H1 (cell line): ENCODE measurements at regions not wholly inside any gene's neighbourhood (a gene's known extent, or its start where the extent isn't known, plus 50 kb on each side); places are given as distances from the start of the nearest gene placed in this dataset.

Experiments used
- CTCF ChIA-PET: fragments of 300-600 bp; sonication (Branson Sonifier 250); formaldehyde crosslinking; loops from one replicate; lab custom pipeline; 2021; ENCODE audit not compliant: partially characterized antibody; lab: Charles Lee
- POLR2A ChIA-PET: fragments of 300-600 bp; sonication (Branson Sonifier 250); formaldehyde crosslinking; loops from one replicate; lab custom pipeline; 2021; ENCODE audit warnings: inconsistent platforms; ENCODE audit not compliant: partially characterized antibody; lab: Charles Lee
- DNase-seq, 2 experiments: peaks; one replicate each; pipeline versions ENCODE4 v3.0.0 to v3.0.0-alpha.2; 2010 to 2022; ENCODE audit warnings: low spot score in 2 of 2, low read depth in 1 of 2, mixed read lengths in 1 of 2
- FAIRE-seq: peaks from 2 replicates; lab custom pipeline; 2011; peaks lifted over from hg19 to GRCh38; lab: Jason Lieb, UNC
- H2AFZ ChIP-seq: 2 replicates; pipeline ENCODE4 v1.8.1; 2012; ENCODE audit warnings: low read length, inconsistent platforms
- H2AK5ac ChIP-seq: 2 replicates; pipeline ENCODE4 v1.6.1; 2013; ENCODE audit warnings: low read depth, low read length
- H2BK120ac ChIP-seq: replicated peaks from 2 replicates; pipeline ENCODE3; 2013; ENCODE audit warnings: low read depth, low read length, inconsistent platforms
- H2BK12ac ChIP-seq: 2 replicates; pipeline ENCODE4 v1.6.1; 2013; ENCODE audit warnings: low read depth, low read length
- H2BK15ac ChIP-seq: 2 replicates; pipeline ENCODE4 v1.6.1; 2013; ENCODE audit warnings: low read length
- H2BK20ac ChIP-seq: 2 replicates; pipeline ENCODE4 v1.6.1; 2013; ENCODE audit warnings: low read length
- H2BK5ac ChIP-seq: 2 replicates; pipeline ENCODE4 v1.6.1; 2013; ENCODE audit warnings: low read depth, low read length
- H3K14ac ChIP-seq: 2 replicates; pipeline ENCODE4 v1.6.1; 2013; ENCODE audit warnings: inconsistent platforms; ENCODE audit not compliant: insufficient read length
- H3K18ac ChIP-seq: 2 replicates; pipeline ENCODE4 v1.6.1; 2013; ENCODE audit warnings: low read length; ENCODE audit errors: extremely low read depth
- H3K23ac ChIP-seq: 2 replicates; pipeline ENCODE4 v1.6.1; 2013; ENCODE audit warnings: inconsistent platforms; ENCODE audit not compliant: insufficient read length
- H3K23me2 ChIP-seq: 2 replicates; pipeline ENCODE4 v1.6.1; 2013; ENCODE audit warnings: low read depth, low read length
- H3K27ac ChIP-seq: 2 replicates; pipeline ENCODE4 v1.6.1; 2011; ENCODE audit warnings: low read depth, low read length, inconsistent platforms
- H3K27me3 ChIP-seq, 4 experiments: replicated peaks in 1 of 4; 1 replicate in 1 of 4; 2 replicates in 3 of 4; pipeline versions ENCODE4 v1.6.1 to v1.8.1; 2011 to 2013; ENCODE audit warnings: low read length in 3 of 4, mild to moderate bottlenecking in 3 of 4, inconsistent platforms in 2 of 4, mixed read lengths in 2 of 4, moderate library complexity in 1 of 4; ENCODE audit not compliant: control insufficient read depth in 3 of 4, insufficient read depth in 3 of 4; ENCODE audit errors: extremely low read depth in 1 of 4
- H3K36me3 ChIP-seq, 4 experiments: 2 replicates each; pipeline versions ENCODE4 v1.6.1 to v1.8.1; 2011 to 2013; ENCODE audit warnings: mild to moderate bottlenecking in 4 of 4, low read length in 3 of 4, moderate library complexity in 2 of 4, control low read depth in 1 of 4, inconsistent platforms in 1 of 4; ENCODE audit not compliant: insufficient read depth in 4 of 4, control insufficient read depth in 2 of 4
- H3K4ac ChIP-seq: replicated peaks from 2 replicates; pipeline ENCODE3; 2013; ENCODE audit warnings: low read length, low read depth, mixed read lengths, inconsistent platforms; ENCODE audit not compliant: insufficient read length
- H3K4me1 ChIP-seq, 4 experiments: replicated peaks in 1 of 4; 1 replicate in 1 of 4; 2 replicates in 3 of 4; pipeline versions ENCODE4 v1.6.1 to v1.8.1; 2011 to 2013; ENCODE audit warnings: low read length in 3 of 4, inconsistent platforms in 2 of 4, mixed read lengths in 1 of 4; ENCODE audit not compliant: insufficient read depth in 4 of 4, control insufficient read depth in 3 of 4
- H3K4me2 ChIP-seq, 2 experiments: 2 replicates each; pipeline versions ENCODE4 v1.6.1 to v1.8.1; 2011 to 2013; ENCODE audit warnings: low read depth in 2 of 2, low read length in 2 of 2, control low read depth in 1 of 2, inconsistent platforms in 1 of 2, mild to moderate bottlenecking in 1 of 2; ENCODE audit not compliant: insufficient read depth in 1 of 2
- H3K4me3 ChIP-seq, 4 experiments: fragments of 200-600, 300-600 bp in 1 of 4; sonication (generic), shearing (Covaris generic), sonication (Bioruptor Twin) in 1 of 4; 2 replicates each; pipeline versions ENCODE4 v1.5.1 to v1.8.1; 2011 to 2016; ENCODE audit warnings: low read length in 4 of 4, low read depth in 3 of 4, control low read depth in 2 of 4, inconsistent platforms in 2 of 4, mild to moderate bottlenecking in 2 of 4, mixed read lengths in 1 of 4, moderate library complexity in 1 of 4; ENCODE audit not compliant: insufficient read depth in 2 of 4; ENCODE audit errors: extremely low read depth in 1 of 4
- H3K56ac ChIP-seq: replicated peaks from 2 replicates; pipeline ENCODE3; 2013; ENCODE audit warnings: low read depth, mild to moderate bottlenecking, mixed read lengths, low read length, inconsistent platforms; ENCODE audit not compliant: insufficient read length
- H3K79me1 ChIP-seq: 2 replicates; pipeline ENCODE4 v1.6.1; 2013; ENCODE audit warnings: low read depth, low read length, control low read depth
- H3K79me2 ChIP-seq, 2 experiments: 2 replicates each; pipeline versions ENCODE4 v1.6.1 to v1.8.1; 2012 to 2013; ENCODE audit warnings: low read length in 2 of 2, mild to moderate bottlenecking in 2 of 2, inconsistent platforms in 1 of 2; ENCODE audit not compliant: insufficient read depth in 2 of 2, control insufficient read depth in 1 of 2
- H3K9ac ChIP-seq, 4 experiments: replicated peaks in 1 of 4; 1 replicate in 1 of 4; 2 replicates in 3 of 4; pipeline versions ENCODE4 v1.6.1 to v1.8.1; 2011 to 2013; ENCODE audit warnings: low read depth in 3 of 4, low read length in 3 of 4, control low read depth in 2 of 4, mild to moderate bottlenecking in 2 of 4, moderate library complexity in 2 of 4, inconsistent platforms in 1 of 4; ENCODE audit errors: extremely low read depth in 1 of 4
- H3K9me3 ChIP-seq, 2 experiments: 2 replicates each; pipeline versions ENCODE4 v1.6.1 to v1.8.1; 2012 to 2013; ENCODE audit warnings: mild to moderate bottlenecking in 2 of 2, moderate library complexity in 2 of 2, control low read depth in 1 of 2, inconsistent platforms in 1 of 2, low read depth in 1 of 2, low read length in 1 of 2, mixed read lengths in 1 of 2; ENCODE audit not compliant: insufficient read depth in 2 of 2
- H4K20me1 ChIP-seq, 2 experiments: replicated peaks in 1 of 2; 2 replicates each; pipeline versions ENCODE3 to v1.8.1; 2011 to 2013; ENCODE audit warnings: inconsistent platforms in 2 of 2, low read length in 2 of 2, mild to moderate bottlenecking in 1 of 2; ENCODE audit not compliant: insufficient read depth in 2 of 2, control insufficient read depth in 1 of 2
- H4K5ac ChIP-seq: 2 replicates; pipeline ENCODE4 v1.6.1; 2013; ENCODE audit warnings: low read length, low read depth, mixed read lengths, inconsistent platforms; ENCODE audit not compliant: insufficient read length
- H4K8ac ChIP-seq: 2 replicates; pipeline ENCODE4 v1.8.0; 2013; ENCODE audit warnings: mild to moderate bottlenecking, moderate library complexity, low read length, inconsistent platforms; ENCODE audit not compliant: insufficient read depth; ENCODE audit errors: extremely low read depth
- H4K91ac ChIP-seq: replicated peaks from 2 replicates; pipeline ENCODE3; 2013; ENCODE audit warnings: low read length, mixed read lengths, inconsistent platforms; ENCODE audit not compliant: insufficient read length
- CEBPB ChIP-seq: IDR thresholded peaks from 2 replicates; pipeline ENCODE4 v1.6.1; 2012; ENCODE audit warnings: low read depth, low read length
- POLR2A ChIP-seq, 2 experiments: IDR thresholded peaks; 1 replicate in 1 of 2; 2 replicates in 1 of 2; pipeline ENCODE4 v1.6.1; 2011; ENCODE audit warnings: low read depth in 2 of 2, low read length in 2 of 2, mild to moderate bottlenecking in 2 of 2; ENCODE audit errors: control extremely low read depth in 1 of 2
- RBBP5 ChIP-seq: IDR thresholded peaks from 2 replicates; pipeline ENCODE4 v1.7.1; 2012; ENCODE audit warnings: low read depth, mild to moderate bottlenecking, inconsistent platforms, low read length, moderate library complexity, borderline replicate concordance
- SP1 ChIP-seq: IDR thresholded peaks from 2 replicates; pipeline ENCODE4 v1.6.1; 2011; ENCODE audit warnings: low read depth, low read length
- SRF ChIP-seq: IDR thresholded peaks from 2 replicates; pipeline ENCODE4 v1.6.1; 2011; ENCODE audit warnings: mild to moderate bottlenecking, low read depth, low read length, moderate library complexity
- TAF7 ChIP-seq: optimal IDR thresholded peaks from 2 replicates; pipeline ENCODE3; 2011; ENCODE audit warnings: low read depth, mild to moderate bottlenecking, inconsistent platforms, low read length, moderate library complexity, borderline replicate concordance
- WGBS, 2 experiments: shearing (Covaris generic) in 1 of 2; methylation state at CpG; one replicate each; pipeline versions ENCODE4 v1.1.6 to v1.1.7; 2013 to 2015; ENCODE audit warnings: low lambda C conversion rate in 2 of 2, mixed read lengths in 2 of 2, inconsistent platforms in 1 of 2, low coverage in 1 of 2, missing lambda C conversion rate in 1 of 2; ENCODE audit not compliant: insufficient replicate concordance in 2 of 2, insufficient coverage in 1 of 2, insufficient read length in 1 of 2; ENCODE audit errors: extremely low coverage in 1 of 2, missing lambda C conversion rate in 1 of 2; 5-methylcytosine and 5-hydroxymethylcytosine counted together

DNA sequence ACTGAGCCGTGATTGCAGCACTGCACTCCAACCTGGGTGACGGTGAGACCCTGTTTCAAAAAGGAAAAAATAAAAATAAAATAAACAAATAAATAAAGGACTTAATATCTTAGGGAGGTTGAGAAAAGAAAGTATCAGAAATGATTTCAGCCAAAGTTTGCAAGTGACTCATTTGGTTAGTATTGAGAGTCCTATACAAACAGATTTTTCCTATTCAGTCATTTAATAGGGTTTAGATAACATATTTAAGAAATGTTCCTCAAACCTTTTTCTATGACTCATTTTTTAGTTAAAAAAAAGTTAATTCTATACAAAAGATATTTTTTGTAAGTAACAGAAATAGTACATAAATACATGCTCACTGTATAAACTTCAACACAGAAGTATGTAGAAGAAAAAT lies 235.1 kb downstream of the GJA1 start:
- FAIRE-seq = no peak

More for the DNA sequence above, 235.1 kb downstream of the GJA1 start:
- 83% methylated on average over 2 of the region's 2 CpGs; no CpG with 5 or more reads in 1 of the 2 experiments for WGBS, 2 experiments
- ChIA-PET POLR2A (no interaction called here), CTCF (interaction anchor here (1.0 to 1.4 kb wide), 3 partner anchors 9 to 32 kb away, joined by 3 to 4 read pairs (median 4); no protein-coding TSS in a partner anchor)
- Histone ChIP-seq H3K4ac (no peak overlapping the region), H3K4me2 (no peak overlapping the region), H4K91ac (no peak overlapping the region), H2BK12ac (no peak overlapping the region), H3K27me3 (no peaks in the 10 kb centered on the region), H3K27ac (no peak overlapping the region), H3K9me3 (no peaks in the 10 kb centered on the region), H3K9ac (no peak overlapping the region), H3K4me3 (no peak overlapping the region), H2BK15ac (no peak overlapping the region), H2BK20ac (no peak overlapping the region), H3K23me2 (no peaks in the 10 kb centered on the region), H3K18ac (no peak overlapping the region), H3K4me1 (no peaks in the 10 kb centered on the region), H2AK5ac (no peak overlapping the region), H2BK5ac (no peak overlapping the region), H3K56ac (no peak overlapping the region), H2BK120ac (no peak overlapping the region), H3K79me1 (no peaks in the 10 kb centered on the region), H4K5ac (no peak overlapping the region), H4K20me1 (no peaks in the 10 kb centered on the region), H2AFZ (no peak overlapping the region), H4K8ac (no peak overlapping the region), H3K79me2 (no peaks in the 10 kb centered on the region), H3K14ac (no peak overlapping the region), H3K36me3 (no peaks in the 10 kb centered on the region), H3K23ac (no peak overlapping the region)
- no peak for TF ChIP-seq SP1
- TF ChIP-seq CEBPB = no peak
- no peak for TF ChIP-seq RBBP5
- no peak for TF ChIP-seq TAF7
- no peak for TF ChIP-seq POLR2A (IDR thresholded peaks at IDR 0.05; ENCODE audit: control extremely low read depth in 1 of 2, low read depth in 2 of 2, low read length in 2 of 2)
- TF ChIP-seq SRF = no peak
- DNase-seq = no peak
